ENCODE measurements at regions not wholly inside any gene's neighbourhood (a gene's known extent, or its start where the extent isn't known, plus 50 kb on each side); places are given as distances from the start of the nearest gene placed in this dataset.

DNA sequence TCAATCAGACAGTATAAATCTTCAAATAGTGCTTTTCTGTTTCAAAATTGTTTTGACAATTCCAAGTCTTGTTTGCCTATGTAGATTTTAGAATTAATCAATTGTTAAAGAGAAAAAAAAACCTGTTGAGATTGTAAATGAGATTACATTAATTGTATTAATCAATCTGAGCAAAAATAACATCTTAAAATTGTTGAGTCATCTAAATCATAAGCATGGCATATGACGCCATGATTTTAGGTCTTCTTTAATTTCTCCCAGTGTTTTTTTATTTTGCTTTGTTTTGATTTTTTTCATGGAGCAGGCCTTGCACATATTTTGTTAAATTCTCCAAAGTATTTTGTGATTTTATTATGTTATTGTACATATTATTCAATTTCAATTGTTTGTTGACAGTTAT lies 988.0 kb upstream of the SEMA6A start:
- Mint-ChIP-seq H3K36me3 (ENCODE audit: insufficient read depth, unreplicated experiment) (no peaks in the 10 kb centered on the region), H3K4me3 (ENCODE audit: unreplicated experiment) (no peak overlapping the region), H3K27me3 (ENCODE audit: insufficient read depth, unreplicated experiment) (no peaks in the 10 kb centered on the region), H3K4me1 (ENCODE audit: insufficient read depth, unreplicated experiment) (no peaks in the 10 kb centered on the region), H3K9me3 (ENCODE audit: unreplicated experiment) (no peaks in the 10 kb centered on the region), H3K27ac (ENCODE audit: low read depth, unreplicated experiment) (no peak overlapping the region)
- TF ChIP-seq, protein P1, sequence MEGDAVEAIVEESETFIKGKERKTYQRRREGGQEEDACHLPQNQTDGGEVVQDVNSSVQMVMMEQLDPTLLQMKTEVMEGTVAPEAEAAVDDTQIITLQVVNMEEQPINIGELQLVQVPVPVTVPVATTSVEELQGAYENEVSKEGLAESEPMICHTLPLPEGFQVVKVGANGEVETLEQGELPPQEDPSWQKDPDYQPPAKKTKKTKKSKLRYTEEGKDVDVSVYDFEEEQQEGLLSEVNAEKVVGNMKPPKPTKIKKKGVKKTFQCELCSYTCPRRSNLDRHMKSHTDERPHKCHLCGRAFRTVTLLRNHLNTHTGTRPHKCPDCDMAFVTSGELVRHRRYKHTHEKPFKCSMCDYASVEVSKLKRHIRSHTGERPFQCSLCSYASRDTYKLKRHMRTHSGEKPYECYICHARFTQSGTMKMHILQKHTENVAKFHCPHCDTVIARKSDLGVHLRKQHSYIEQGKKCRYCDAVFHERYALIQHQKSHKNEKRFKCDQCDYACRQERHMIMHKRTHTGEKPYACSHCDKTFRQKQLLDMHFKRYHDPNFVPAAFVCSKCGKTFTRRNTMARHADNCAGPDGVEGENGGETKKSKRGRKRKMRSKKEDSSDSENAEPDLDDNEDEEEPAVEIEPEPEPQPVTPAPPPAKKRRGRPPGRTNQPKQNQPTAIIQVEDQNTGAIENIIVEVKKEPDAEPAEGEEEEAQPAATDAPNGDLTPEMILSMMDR (IDR thresholded peaks at IDR 0.05; ENCODE audit: unreplicated experiment), result no peak
- intact Hi-C loops (cut with micrococcal nuclease), result no loop called here
- ChIA-PET CTCF (no interaction called here), POLR2A (no interaction called here)
- no TSS peak for BruUV-seq (replicated peaks)
- no peak for DNase-seq (ENCODE audit: unreplicated experiment)

- ChIA-PET POLR2A (interaction anchor here (1.3 kb wide), 1 partner anchor 14 kb away, joined by 5 read pairs; no protein-coding TSS in a partner anchor), CTCF (no interaction called here)
- H3K27me3 Mint-ChIP-seq (ENCODE audit: insufficient read depth, unreplicated experiment), result no peaks in the 10 kb centered on the region
- no TSS peak for BruUV-seq (replicated peaks)
- DNase-seq (ENCODE audit: unreplicated experiment), result no peak
- H3K4me3 Mint-ChIP-seq (ENCODE audit: unreplicated experiment), result no peak overlapping the region
- intact Hi-C loops (cut with micrococcal nuclease), result no loop called here
- H3K27ac Mint-ChIP-seq (ENCODE audit: low read depth, unreplicated experiment), result no peak overlapping the region
- H3K9me3 Mint-ChIP-seq (ENCODE audit: unreplicated experiment), result no peaks in the 10 kb centered on the region
- TF ChIP-seq, protein P1 (IDR thresholded peaks at IDR 0.05; ENCODE audit: unreplicated experiment), result no peak
- no peaks in the 10 kb centered on the region for H3K36me3 Mint-ChIP-seq (ENCODE audit: insufficient read depth, unreplicated experiment)
- H3K4me1 Mint-ChIP-seq (ENCODE audit: insufficient read depth, unreplicated experiment), result no peaks in the 10 kb centered on the region
Observed at GRCh38 chr5:117561531-117561930, 986.9 kb upstream of the SEMA6A start.

GRCh38 chr5:117559005-117559844 lies 984.6 kb upstream of the SEMA6A start:
- BruUV-seq (replicated peaks), result no TSS peak
- Mint-ChIP-seq H3K27me3 (ENCODE audit: insufficient read depth, unreplicated experiment) (no peaks in the 10 kb centered on the region), H3K9me3 (ENCODE audit: unreplicated experiment) (no peaks in the 10 kb centered on the region), H3K4me1 (ENCODE audit: insufficient read depth, unreplicated experiment) (no peaks in the 10 kb centered on the region), H3K4me3 (ENCODE audit: unreplicated experiment) (no peak overlapping the region), H3K36me3 (ENCODE audit: insufficient read depth, unreplicated experiment) (no peaks in the 10 kb centered on the region), H3K27ac (ENCODE audit: low read depth, unreplicated experiment) (no peak overlapping the region)
- DNase-seq (ENCODE audit: unreplicated experiment), result no peak
- TF ChIP-seq, protein P1 (IDR thresholded peaks at IDR 0.05; ENCODE audit: unreplicated experiment), result no peak
- intact Hi-C loops (cut with micrococcal nuclease), result no loop called here
- POLR2A ChIA-PET, result interaction anchor here (0.6 to 1.5 kb wide), 3 partner anchors 10 to 1441 kb away, joined by 3 to 4 read pairs (median 4); no protein-coding TSS in a partner anchor
- CTCF ChIA-PET, result interaction anchor here (0.7 to 0.8 kb wide), 2 partner anchors 28 to 1234 kb away, joined by 3 to 4 read pairs; no protein-coding TSS in a partner anchor

DNA sequence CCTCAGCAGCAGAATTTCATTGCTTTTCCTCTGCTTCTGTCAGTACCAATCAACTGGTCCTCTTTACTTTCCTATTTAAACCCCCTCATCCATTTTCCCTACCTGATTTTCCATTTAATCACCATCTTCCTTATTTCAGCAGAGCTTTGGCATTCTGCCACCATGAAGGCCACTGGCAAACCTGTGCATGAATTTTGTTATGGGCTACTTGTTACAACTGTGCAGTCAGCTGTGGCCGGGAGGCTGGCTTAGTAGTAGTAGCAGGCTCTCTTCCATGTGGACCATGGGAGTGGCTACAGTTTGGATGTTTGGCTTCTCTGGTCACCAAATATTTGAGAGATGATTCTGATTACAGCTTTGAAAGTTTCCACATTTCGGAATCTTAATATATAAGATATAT lies 976.6 kb upstream of the SEMA6A start:
- peaks cover 8% of the 10 kb centered on the region for H3K9me3 Mint-ChIP-seq (ENCODE audit: unreplicated experiment)
- no peak overlapping the region for H3K27ac Mint-ChIP-seq (ENCODE audit: low read depth, unreplicated experiment)
- H3K36me3 Mint-ChIP-seq (ENCODE audit: insufficient read depth, unreplicated experiment), result no peaks in the 10 kb centered on the region
- no TSS peak for BruUV-seq (replicated peaks)
- H3K27me3 Mint-ChIP-seq (ENCODE audit: insufficient read depth, unreplicated experiment), result no peaks in the 10 kb centered on the region
- ChIA-PET POLR2A (no interaction called here), CTCF (no interaction called here)
- no peak for DNase-seq (ENCODE audit: unreplicated experiment)
- TF ChIP-seq, protein P1 (IDR thresholded peaks at IDR 0.05; ENCODE audit: unreplicated experiment), result no peak
- H3K4me1 Mint-ChIP-seq (ENCODE audit: insufficient read depth, unreplicated experiment), result peaks cover 18% of the 10 kb centered on the region
- H3K4me3 Mint-ChIP-seq (ENCODE audit: unreplicated experiment), result no peak overlapping the region
- intact Hi-C loops (cut with micrococcal nuclease), result no loop called here
